ENCODE measurements at regions not wholly inside any gene's neighbourhood (a gene's known extent, or its start where the extent isn't known, plus 50 kb on each side); places are given as distances from the start of the nearest gene placed in this dataset.

GRCh38 chr11:103850419-103851165 lies 185.8 kb upstream of the DDI1 start:
- no peak for TF ChIP-seq CTCF (conservative IDR thresholded peaks at IDR 0.05)
- no peak for TF ChIP-seq ZFX (IDR thresholded peaks at IDR 0.05)
